Right lobe of liver (tissue), 4 donors: ENCODE measurements at regions not wholly inside any gene's neighbourhood (a gene's known extent, or its start where the extent isn't known, plus 50 kb on each side); places are given as distances from the start of the nearest gene placed in this dataset.
A peak's percentile ranks its signal among the peaks of the same experiment; 100 is the strongest.

ENCODE experiments used
- CTCF ChIP-seq, 4 donors: fragments of 200-600 bp in 3 of 4; fragments of 450-650 bp in 1 of 4; IDR thresholded peaks; one replicate each; pipeline versions ENCODE4 v1.5.1 to v1.8.0; 2016 to 2022; ENCODE audit warnings: antibody characterized with exemption in 4 of 4, mild to moderate bottlenecking in 2 of 4
- POLR2A ChIP-seq: fragments of 450-650 bp; IDR thresholded peaks from one replicate; pipeline ENCODE4 v1.6.1; 2017; ENCODE audit warnings: antibody characterized with exemption, mild to moderate bottlenecking
- donor health status: DM: no; HTN: no; CAD: no.
- donor health status: DM: no; HTN: no; CAD: no.
- donor health status: DM: no; HTN: yes; CAD: no.

GRCh38 chr18:77407733-77408132 is 158.1 kb downstream of the GALR1 start:
- TF ChIP-seq CTCF (IDR thresholded peaks at IDR 0.05) (peak in 1 of 4 donors; percentile 6), POLR2A (no peak)
